KMS-11 (cell line): ENCODE measurements at regions not wholly inside any gene's neighbourhood (a gene's known extent, or its start where the extent isn't known, plus 50 kb on each side); places are given as distances from the start of the nearest gene placed in this dataset.

Experiments used
- H2AFZ ChIP-seq: fragments of 200-600 bp; sonication (generic); 2 replicates; pipeline ENCODE4 v1.6.1; 2016; ENCODE audit warnings: antibody characterized with exemption, mixed run types, low read depth
- H3K27ac ChIP-seq: fragments of 200-600 bp; sonication (generic); 2 replicates; pipeline ENCODE4 v1.6.1; 2016; ENCODE audit warnings: mild to moderate bottlenecking, mixed run types
- H3K27me3 ChIP-seq: fragments of 200-600 bp; sonication (generic); 2 replicates; pipeline ENCODE4 v1.6.1; 2017; ENCODE audit warnings: mild to moderate bottlenecking, low read depth, mixed run types, moderate library complexity; ENCODE audit not compliant: insufficient read depth
- H3K36me3 ChIP-seq: fragments of 200-600 bp; sonication (generic); 2 replicates; pipeline ENCODE4 v1.6.1; 2017; ENCODE audit warnings: mild to moderate bottlenecking, mixed run types; ENCODE audit not compliant: insufficient read depth
- H3K4me1 ChIP-seq: fragments of 200-600 bp; sonication (generic); 2 replicates; pipeline ENCODE4 v1.6.1; 2016; ENCODE audit warnings: mild to moderate bottlenecking, low read depth, mixed run types; ENCODE audit not compliant: poor library complexity, severe bottlenecking
- H3K4me2 ChIP-seq: fragments of 200-600 bp; sonication (generic); 2 replicates; pipeline ENCODE4 v1.7.0; 2016; ENCODE audit warnings: mild to moderate bottlenecking, mixed run types
- H3K4me3 ChIP-seq: fragments of 200-600 bp; sonication (generic); IDR thresholded peaks from 2 replicates; pipeline ENCODE4 v1.6.1; 2017; ENCODE audit warnings: low read depth, low read length, mixed read lengths; ENCODE audit not compliant: insufficient read depth
- H3K79me2 ChIP-seq: fragments of 200-600 bp; sonication (generic); 2 replicates; pipeline ENCODE4 v1.6.1; 2016; ENCODE audit warnings: low read depth, mixed run types; ENCODE audit not compliant: insufficient read depth
- H3K9ac ChIP-seq: fragments of 200-600 bp; sonication (generic); 2 replicates; pipeline ENCODE4 v1.6.1; 2016; ENCODE audit warnings: mild to moderate bottlenecking, mixed run types
- H4K20me1 ChIP-seq: fragments of 200-600 bp; sonication (generic); 2 replicates; pipeline ENCODE4 v1.6.1; 2016; ENCODE audit warnings: mild to moderate bottlenecking, mixed run types; ENCODE audit not compliant: insufficient read depth
- TF ChIP-seq, protein P1 (sequence below): fragments of 200-600 bp; sonication (generic); conservative IDR thresholded peaks from 2 replicates; pipeline ENCODE4 v1.6.1; 2017; ENCODE audit warnings: low read depth, mild to moderate bottlenecking, antibody characterized with exemption, low read length, moderate library complexity, mixed read lengths

GRCh38 chr4:35399912-35400311 is 844.4 kb downstream of the ARAP2 start:
- Histone ChIP-seq H3K9ac (no peak overlapping the region), H3K27me3 (no peaks in the 10 kb centered on the region), H3K4me1 (no peaks in the 10 kb centered on the region), H3K36me3 (no peaks in the 10 kb centered on the region), H3K4me3 (no peak overlapping the region), H3K79me2 (no peaks in the 10 kb centered on the region), H3K27ac (no peak overlapping the region), H2AFZ (no peak overlapping the region), H4K20me1 (no peaks in the 10 kb centered on the region), H3K4me2 (no peak overlapping the region)
- TF ChIP-seq, protein P1, sequence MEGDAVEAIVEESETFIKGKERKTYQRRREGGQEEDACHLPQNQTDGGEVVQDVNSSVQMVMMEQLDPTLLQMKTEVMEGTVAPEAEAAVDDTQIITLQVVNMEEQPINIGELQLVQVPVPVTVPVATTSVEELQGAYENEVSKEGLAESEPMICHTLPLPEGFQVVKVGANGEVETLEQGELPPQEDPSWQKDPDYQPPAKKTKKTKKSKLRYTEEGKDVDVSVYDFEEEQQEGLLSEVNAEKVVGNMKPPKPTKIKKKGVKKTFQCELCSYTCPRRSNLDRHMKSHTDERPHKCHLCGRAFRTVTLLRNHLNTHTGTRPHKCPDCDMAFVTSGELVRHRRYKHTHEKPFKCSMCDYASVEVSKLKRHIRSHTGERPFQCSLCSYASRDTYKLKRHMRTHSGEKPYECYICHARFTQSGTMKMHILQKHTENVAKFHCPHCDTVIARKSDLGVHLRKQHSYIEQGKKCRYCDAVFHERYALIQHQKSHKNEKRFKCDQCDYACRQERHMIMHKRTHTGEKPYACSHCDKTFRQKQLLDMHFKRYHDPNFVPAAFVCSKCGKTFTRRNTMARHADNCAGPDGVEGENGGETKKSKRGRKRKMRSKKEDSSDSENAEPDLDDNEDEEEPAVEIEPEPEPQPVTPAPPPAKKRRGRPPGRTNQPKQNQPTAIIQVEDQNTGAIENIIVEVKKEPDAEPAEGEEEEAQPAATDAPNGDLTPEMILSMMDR = no peak

DNA sequence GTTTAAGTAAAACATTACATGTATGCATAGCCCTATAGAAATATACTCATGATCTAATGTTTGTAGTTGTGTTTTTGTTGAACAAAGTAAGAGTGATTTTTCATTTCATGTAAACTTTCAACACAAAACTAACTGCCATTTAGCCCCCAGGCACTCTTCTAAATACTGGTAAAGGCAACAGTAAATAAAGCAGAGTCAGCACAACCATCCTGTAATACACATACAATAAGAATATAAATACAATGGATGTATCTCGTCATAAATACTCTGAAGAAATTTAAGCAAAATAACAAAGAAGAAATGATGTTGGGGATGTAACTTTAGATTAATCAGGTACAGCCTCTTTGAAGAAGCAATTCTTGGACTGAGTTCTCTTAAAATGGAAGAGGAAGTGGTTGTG is 821.2 kb downstream of the ARAP2 start:
- H3K27ac ChIP-seq = no peak overlapping the region
- no peak overlapping the region for H3K4me2 ChIP-seq
- H3K27me3 ChIP-seq = no peaks in the 10 kb centered on the region
- H2AFZ ChIP-seq = no peak overlapping the region
- TF ChIP-seq, protein P1 = no peak
- no peak overlapping the region for H3K4me3 ChIP-seq
- H3K9ac ChIP-seq = no peak overlapping the region
- no peaks in the 10 kb centered on the region for H4K20me1 ChIP-seq
- H3K4me1 ChIP-seq = no peaks in the 10 kb centered on the region
- no peaks in the 10 kb centered on the region for H3K36me3 ChIP-seq
- no peaks in the 10 kb centered on the region for H3K79me2 ChIP-seq

- H3K36me3 ChIP-seq = no peaks in the 10 kb centered on the region
- TF ChIP-seq, protein P1 = no peak
Observed at GRCh38 chr4:35447474-35447873, 796.8 kb downstream of the ARAP2 start.

GRCh38 chr4:35459045-35459444 is 785.3 kb downstream of the ARAP2 start:
- no peaks in the 10 kb centered on the region for H4K20me1 ChIP-seq
- H3K79me2 ChIP-seq = no peaks in the 10 kb centered on the region
- H3K9ac ChIP-seq = no peak overlapping the region
- TF ChIP-seq, protein P1 = no peak
- H3K27me3 ChIP-seq = no peaks in the 10 kb centered on the region
- no peak overlapping the region for H3K4me3 ChIP-seq
- no peak overlapping the region for H2AFZ ChIP-seq
- H3K4me2 ChIP-seq = no peak overlapping the region
- H3K36me3 ChIP-seq = no peaks in the 10 kb centered on the region
- no peak overlapping the region for H3K27ac ChIP-seq
- no peaks in the 10 kb centered on the region for H3K4me1 ChIP-seq

More at GRCh38 chr4:35447474-35447873, 796.8 kb downstream of the ARAP2 start:
- H3K27me3 ChIP-seq = no peaks in the 10 kb centered on the region
- H3K4me2 ChIP-seq = no peak overlapping the region
- H2AFZ ChIP-seq = no peak overlapping the region
- H4K20me1 ChIP-seq = no peaks in the 10 kb centered on the region
- no peaks in the 10 kb centered on the region for H3K79me2 ChIP-seq
- H3K4me3 ChIP-seq = no peak overlapping the region
- no peak overlapping the region for H3K27ac ChIP-seq
- no peak overlapping the region for H3K9ac ChIP-seq
- H3K4me1 ChIP-seq = no peaks in the 10 kb centered on the region
